Breast epithelium (tissue), 4 donors: ENCODE measurements at regions not wholly inside any gene's neighbourhood (a gene's known extent, or its start where the extent isn't known, plus 50 kb on each side); places are given as distances from the start of the nearest gene placed in this dataset.

ENCODE experiments used
- DNase-seq, 2 donors: peaks; one replicate each; pipeline ENCODE4 v3.0.0-alpha.2; 2019; ENCODE audit warnings: low spot score in 2 of 2
- H3K27ac ChIP-seq, 2 donors: fragments of 200-600 bp; sonication (generic) in 1 of 2; one replicate each; pipeline ENCODE4 v1.5.1; 2016 to 2019; ENCODE audit warnings: mild to moderate bottlenecking in 1 of 2
- H3K27me3 ChIP-seq, 2 donors: fragments of 200-600 bp; sonication (generic) in 1 of 2; one replicate each; pipeline versions ENCODE4 v1.5.1 to v1.6.0; 2017 to 2019; ENCODE audit warnings: control low read depth in 1 of 2, mild to moderate bottlenecking in 1 of 2
- H3K36me3 ChIP-seq: fragments of 200-600 bp; one replicate; pipeline ENCODE4 v1.5.1; 2019
- H3K4me1 ChIP-seq, 2 donors: fragments of 200-600 bp; sonication (generic); one replicate each; pipeline ENCODE4 v1.5.1; 2016 to 2019; ENCODE audit warnings: control low read depth in 1 of 2
- H3K4me3 ChIP-seq, 3 donors: fragments of 200-600 bp; sonication (generic); 1 replicate in 2 of 3; 2 replicates in 1 of 3; pipeline ENCODE4 v1.5.1; 2016 to 2019; ENCODE audit warnings: mild to moderate bottlenecking in 3 of 3, moderate library complexity in 2 of 3
- H3K9me3 ChIP-seq, 2 donors: fragments of 200-600 bp; sonication (generic) in 1 of 2; one replicate each; pipeline ENCODE4 v1.5.1; 2016 to 2019; ENCODE audit warnings: control low read depth in 1 of 2
- CTCF ChIP-seq, 3 donors: fragments of 450-650 bp; IDR thresholded peaks; one replicate each; pipeline ENCODE4 v1.5.1; 2016 to 2017; ENCODE audit warnings: antibody characterized with exemption in 3 of 3, mild to moderate bottlenecking in 3 of 3, moderate library complexity in 3 of 3
- POLR2A ChIP-seq: fragments of 450-650 bp; IDR thresholded peaks from one replicate; pipeline ENCODE4 v1.6.1; 2016; ENCODE audit warnings: antibody characterized with exemption, mild to moderate bottlenecking, moderate library complexity
- POLR2AphosphoS5 ChIP-seq, 3 donors: sonication (generic); formaldehyde crosslinking; IDR thresholded peaks; one replicate each; pipeline ENCODE4 v1.6.1; 2017; ENCODE audit warnings: antibody characterized with exemption in 3 of 3
- intact Hi-C: fragments of 100-400 bp; cut with DNase I; formaldehyde crosslinking; loops from one replicate; pipeline ENCODE4 v1.15.1; 2023; ENCODE audit warnings: low total_unique reads

GRCh38 chr16:64206862-64207261 lies 915.0 kb downstream of the CDH11 start:
- Histone ChIP-seq H3K4me3 (no peak overlapping the region), H3K27me3 (no peaks in the 10 kb centered on the region), H3K4me1 (no peaks in the 10 kb centered on the region), H3K27ac (no peak overlapping the region), H3K36me3 (no peaks in the 10 kb centered on the region), H3K9me3 (no peaks in the 10 kb centered on the region)
- intact Hi-C loops: no loop called here
- no peak for DNase-seq
- TF ChIP-seq POLR2AphosphoS5 (IDR thresholded peaks at IDR 0.05): no peak
- TF ChIP-seq POLR2A: no peak
- no peak for TF ChIP-seq CTCF (IDR thresholded peaks at IDR 0.05)

- intact Hi-C loops: no loop called here
- no peaks in the 10 kb centered on the region for H3K9me3 ChIP-seq
- H3K4me1 ChIP-seq: no peaks in the 10 kb centered on the region
- no peak overlapping the region for H3K4me3 ChIP-seq
- H3K36me3 ChIP-seq: no peaks in the 10 kb centered on the region
- no peak for DNase-seq
- no peak overlapping the region for H3K27ac ChIP-seq
- H3K27me3 ChIP-seq: no peaks in the 10 kb centered on the region
- TF ChIP-seq POLR2A: no peak
- no peak for TF ChIP-seq CTCF (IDR thresholded peaks at IDR 0.05)
- TF ChIP-seq POLR2AphosphoS5 (IDR thresholded peaks at IDR 0.05): no peak
Observed at GRCh38 chr16:64203126-64203525, 918.7 kb downstream of the CDH11 start.

- intact Hi-C loops: no loop called here
- H3K36me3 ChIP-seq: no peaks in the 10 kb centered on the region
- DNase-seq: no peak
- H3K4me1 ChIP-seq: no peaks in the 10 kb centered on the region
- TF ChIP-seq POLR2AphosphoS5 (IDR thresholded peaks at IDR 0.05) (no peak), CTCF (IDR thresholded peaks at IDR 0.05) (no peak), POLR2A (no peak)
- no peaks in the 10 kb centered on the region for H3K27me3 ChIP-seq
- H3K4me3 ChIP-seq: no peak overlapping the region
- no peaks in the 10 kb centered on the region for H3K9me3 ChIP-seq
- no peak overlapping the region for H3K27ac ChIP-seq
Observed at GRCh38 chr16:64202571-64202970, 919.3 kb downstream of the CDH11 start.

GRCh38 chr16:64196444-64196843 lies 925.4 kb downstream of the CDH11 start:
- TF ChIP-seq POLR2AphosphoS5 (IDR thresholded peaks at IDR 0.05) (no peak), POLR2A (no peak), CTCF (IDR thresholded peaks at IDR 0.05) (no peak)

GRCh38 chr16:64185954-64186353 lies 935.9 kb downstream of the CDH11 start:
- DNase-seq: no peak
- no peak overlapping the region for H3K27ac ChIP-seq
- TF ChIP-seq CTCF (IDR thresholded peaks at IDR 0.05) (no peak), POLR2AphosphoS5 (IDR thresholded peaks at IDR 0.05) (no peak), POLR2A (no peak)
- H3K9me3 ChIP-seq: no peaks in the 10 kb centered on the region
- intact Hi-C loops: no loop called here
- H3K4me3 ChIP-seq: no peak overlapping the region
- no peaks in the 10 kb centered on the region for H3K36me3 ChIP-seq
- H3K27me3 ChIP-seq: no peaks in the 10 kb centered on the region
- no peaks in the 10 kb centered on the region for H3K4me1 ChIP-seq

More at GRCh38 chr16:64196444-64196843, 925.4 kb downstream of the CDH11 start:
- Histone ChIP-seq H3K36me3 (no peaks in the 10 kb centered on the region), H3K27ac (no peak overlapping the region), H3K4me1 (no peaks in the 10 kb centered on the region), H3K27me3 (no peaks in the 10 kb centered on the region), H3K4me3 (no peak overlapping the region), H3K9me3 (no peaks in the 10 kb centered on the region)
- intact Hi-C loops: no loop called here
- DNase-seq: no peak
